Activated T-cell treated with anti-CD3 and anti-CD28 coated beads for 24 hours (primary cell): ENCODE measurements at regions not wholly inside any gene's neighbourhood (a gene's known extent, or its start where the extent isn't known, plus 50 kb on each side); places are given as distances from the start of the nearest gene placed in this dataset.
"Not testable (repeated sequence)": the region's sequence is repeated elsewhere in the genome, so short reads cannot be mapped to it uniquely, and the experiment has no call there.

Experiments
- DNase-seq: peaks from one replicate; pipeline ENCODE4 v3.0.0-alpha.2; 2020; ENCODE audit warnings: low read depth

DNA sequence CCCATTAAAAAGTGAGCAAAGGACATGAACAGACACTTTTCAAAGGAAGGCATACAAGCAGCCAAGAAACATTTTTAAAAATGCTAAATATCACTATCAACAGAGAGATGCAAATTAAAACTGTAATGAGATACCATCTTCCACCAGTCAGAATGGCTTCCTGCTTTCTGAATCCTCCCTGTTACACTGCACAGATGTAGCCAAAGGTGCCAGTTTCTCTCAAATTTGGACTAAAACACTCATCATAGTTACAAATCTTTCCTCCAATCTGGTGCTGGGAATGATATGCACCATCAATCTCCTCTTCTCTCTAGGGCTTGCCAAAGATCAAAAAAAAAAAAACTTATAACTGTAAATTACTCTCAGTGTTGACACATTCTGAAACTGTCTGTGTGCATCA is 311.8 kb upstream of the CLEC14A start:
- DNase-seq, result no peak

- no peak for DNase-seq
Measured at GRCh38 chr14:38561657-38562056, 305.8 kb upstream of the CLEC14A start.

DNA sequence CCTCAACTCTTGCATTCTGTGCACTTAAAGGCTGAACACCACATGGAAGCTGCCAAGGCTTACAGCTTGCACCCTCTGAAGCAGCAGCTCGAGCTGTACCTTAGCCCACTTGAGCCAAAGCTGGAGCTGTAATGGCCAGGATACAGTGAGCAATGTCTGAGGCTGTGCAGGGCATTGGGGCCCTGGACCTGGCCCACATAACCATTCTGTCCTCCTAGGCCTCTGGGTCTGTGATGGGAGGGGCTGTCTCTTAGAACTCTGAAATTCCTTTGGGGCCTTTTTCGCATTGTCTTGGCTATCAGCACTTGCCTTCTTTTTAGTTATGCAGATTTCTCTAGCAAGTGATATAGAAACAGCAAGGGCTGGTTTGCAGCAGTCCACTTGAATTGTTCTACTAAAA is 303.8 kb upstream of the CLEC14A start:
- no peak for DNase-seq

DNA sequence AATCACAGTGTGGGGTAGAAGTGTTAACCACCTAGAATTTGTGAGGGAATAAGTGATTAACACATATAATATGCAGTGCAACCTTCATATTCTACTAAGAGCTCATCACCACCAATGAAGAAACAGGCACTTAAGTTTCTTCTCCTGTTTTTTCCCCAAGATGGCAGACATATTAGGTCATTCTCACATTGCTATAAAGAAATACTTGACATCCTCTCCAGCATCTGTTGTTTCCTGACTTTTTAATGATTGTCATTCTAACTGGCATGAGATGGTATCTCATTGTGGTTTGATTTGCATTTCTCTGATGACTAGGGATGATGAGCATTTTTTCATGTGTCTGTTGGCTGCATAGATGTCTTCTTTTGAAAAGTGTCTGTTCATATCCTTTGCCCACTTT is 301.5 kb upstream of the CLEC14A start:
- not testable (repeated sequence) for DNase-seq

- DNase-seq, result no peak
Measured at GRCh38 chr14:38556252-38556651, 300.4 kb upstream of the CLEC14A start.

GRCh38 chr14:38554026-38554425 is 298.1 kb upstream of the CLEC14A start:
- DNase-seq, result no peak

- no peak for DNase-seq
Measured at GRCh38 chr14:38553586-38553985, 297.7 kb upstream of the CLEC14A start.

GRCh38 chr14:38549564-38549963 is 293.7 kb upstream of the CLEC14A start:
- DNase-seq, result no peak

DNA sequence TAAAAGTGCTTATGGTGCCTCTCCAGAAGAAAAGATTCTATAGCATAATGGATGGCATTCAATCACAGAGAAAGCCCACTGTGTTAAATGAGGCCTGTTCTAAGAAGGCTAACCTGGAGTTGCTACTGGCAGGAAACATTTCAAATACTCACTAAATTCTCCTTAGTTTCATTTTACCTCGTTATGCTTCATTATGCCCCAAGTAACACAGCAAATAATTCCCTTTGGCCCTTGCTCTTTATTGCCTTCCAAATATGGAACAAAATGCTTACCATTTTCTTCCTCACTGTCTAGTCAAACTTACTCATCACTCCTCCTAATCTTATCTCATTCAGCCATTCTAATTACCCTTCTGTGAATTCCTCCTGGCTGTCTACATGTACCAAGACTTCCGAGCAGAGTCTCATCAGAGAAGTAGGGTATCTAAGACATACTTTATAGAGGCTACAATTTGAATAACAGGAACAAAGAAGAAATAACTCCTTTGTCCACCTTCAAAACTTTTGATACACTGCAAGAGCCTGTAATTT is 292.1 kb upstream of the CLEC14A start:
- DNase-seq, result no peak

- DNase-seq, result no peak
Measured at GRCh38 chr14:38546932-38547551, 291.1 kb upstream of the CLEC14A start.

DNA sequence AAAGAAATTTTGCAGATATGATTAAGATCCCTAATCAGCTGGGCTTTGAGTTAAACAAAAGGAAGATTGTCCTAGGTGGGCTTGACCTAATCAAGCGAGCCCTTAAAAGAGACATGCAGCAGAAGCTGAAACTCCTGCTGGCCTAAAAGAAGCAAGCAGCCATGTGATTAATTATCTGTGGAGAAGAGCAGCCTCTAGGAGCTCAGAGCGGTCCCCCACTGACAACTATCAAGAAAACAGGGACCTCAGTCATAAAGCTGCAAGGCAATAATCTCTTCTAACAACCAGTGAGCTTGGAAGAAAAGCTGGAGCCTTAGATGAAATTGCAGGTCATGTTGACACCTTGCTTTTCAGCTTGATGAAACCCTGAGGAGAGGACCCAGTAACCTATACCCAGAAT is 288.9 kb upstream of the CLEC14A start:
- DNase-seq, result no peak

- not testable (repeated sequence) for DNase-seq
Measured at GRCh38 chr14:38543851-38544250, 288.0 kb upstream of the CLEC14A start.

DNA sequence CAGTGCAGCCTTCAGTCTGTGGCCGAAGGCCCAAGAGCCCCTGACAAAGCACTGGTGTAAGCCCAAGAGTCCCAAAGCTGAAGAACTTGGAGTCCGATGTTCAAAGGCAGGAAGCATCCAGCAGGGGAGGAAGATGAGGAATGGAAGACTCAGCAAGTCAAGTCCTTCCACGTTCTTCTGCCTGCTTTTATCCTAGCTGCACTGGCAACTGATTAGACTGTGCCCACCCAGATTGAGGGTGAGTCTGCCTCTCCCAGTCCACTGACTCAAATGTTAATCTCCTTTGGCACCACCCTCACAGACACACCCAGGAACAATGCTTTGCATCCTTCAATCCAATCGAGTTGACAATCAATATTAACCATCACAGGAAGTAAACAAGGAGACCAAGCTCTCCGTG is 282.2 kb upstream of the CLEC14A start:
- DNase-seq, result not testable (repeated sequence)

- no peak for DNase-seq
Measured at GRCh38 chr14:38536376-38537038, 280.6 kb upstream of the CLEC14A start.

GRCh38 chr14:38528582-38528981 is 272.7 kb upstream of the CLEC14A start:
- no peak for DNase-seq

GRCh38 chr14:38527502-38527878 is 271.6 kb upstream of the CLEC14A start:
- DNase-seq, result no peak

GRCh38 chr14:38526826-38527501 is 271.1 kb upstream of the CLEC14A start:
- no peak for DNase-seq

DNA sequence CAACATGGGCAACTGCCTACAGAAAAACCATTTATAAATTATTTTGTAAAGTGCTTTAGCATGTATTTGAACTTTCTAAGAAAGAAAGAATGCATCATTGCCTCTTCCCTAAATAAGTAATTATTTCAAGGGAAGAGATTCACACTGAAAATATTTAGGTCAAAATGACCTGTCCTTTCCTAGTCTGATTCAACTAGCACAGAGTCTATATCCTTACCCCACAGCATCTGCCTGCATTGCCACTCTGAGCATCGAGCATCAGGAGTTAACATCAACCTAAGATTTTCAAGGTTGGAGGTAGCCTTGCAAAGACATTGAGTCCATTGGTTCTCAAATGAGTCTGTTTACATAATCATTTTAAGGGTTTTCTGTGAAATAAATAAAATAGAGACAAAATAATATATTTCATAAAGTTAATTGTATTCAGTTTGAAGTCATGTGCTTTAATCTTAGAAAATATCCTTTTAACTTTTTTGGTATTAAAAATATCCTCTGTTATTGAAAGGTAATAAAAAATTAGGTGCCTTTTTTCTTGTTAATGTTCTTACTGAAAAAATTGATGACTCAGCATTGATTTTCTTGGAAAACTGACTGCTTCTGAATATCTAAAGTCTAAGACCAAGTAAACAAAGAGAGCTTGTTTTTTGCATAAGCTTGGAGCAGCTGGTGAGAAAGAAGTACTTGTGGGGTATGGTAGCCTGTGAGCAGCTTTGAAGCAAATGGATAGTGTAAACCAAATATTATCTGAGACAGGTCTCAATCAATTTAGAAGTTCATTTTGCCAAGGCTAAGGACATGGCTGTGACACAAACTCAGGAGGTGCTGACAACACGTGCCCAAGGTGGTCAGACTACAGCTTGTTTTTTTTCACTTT is 269.0 kb upstream of the CLEC14A start:
- DNase-seq, result no peak

DNA sequence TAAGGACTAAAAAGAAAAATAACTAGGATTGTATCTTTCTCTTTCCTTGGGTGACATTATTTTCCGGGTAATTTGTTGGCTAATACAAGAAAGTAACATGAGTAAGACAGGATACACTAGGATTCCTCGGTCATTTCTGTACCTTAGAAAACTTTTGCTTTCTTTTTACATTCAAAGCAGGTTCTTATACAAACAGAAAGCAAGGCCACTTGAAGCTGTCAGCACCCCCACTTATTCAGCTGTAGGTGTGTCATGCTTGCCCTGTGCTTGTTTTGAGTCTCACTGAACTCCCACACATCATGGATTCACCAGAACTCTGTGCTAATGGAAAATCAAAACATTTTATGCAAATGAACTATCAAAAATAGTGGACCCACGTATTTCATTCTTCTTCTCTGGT is 266.8 kb upstream of the CLEC14A start:
- no peak for DNase-seq

- no peak for DNase-seq
Measured at GRCh38 chr14:38521591-38521990, 265.7 kb upstream of the CLEC14A start.

- DNase-seq, result no peak
Measured at GRCh38 chr14:38517426-38517825, 261.5 kb upstream of the CLEC14A start.

DNA sequence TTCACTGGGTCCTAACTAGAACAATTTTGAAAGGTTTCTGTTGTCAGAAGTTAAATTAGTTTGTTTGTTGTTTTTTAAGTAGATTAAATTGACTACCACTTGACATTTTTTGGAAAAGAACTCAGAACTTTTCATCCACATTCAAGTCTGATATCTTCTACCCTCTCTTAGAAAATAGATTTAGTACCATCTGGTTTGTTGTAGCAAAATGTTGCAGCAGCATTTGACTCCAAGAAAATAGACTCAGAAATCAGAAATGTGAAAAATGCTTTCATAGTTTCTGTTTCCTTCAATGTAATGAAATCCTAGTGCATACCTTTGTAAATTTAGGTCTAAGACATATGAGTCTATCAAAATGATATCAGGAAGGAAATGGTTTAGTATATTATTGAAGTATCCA is 256.3 kb upstream of the CLEC14A start:
- no peak for DNase-seq
